EL (cell line): ENCODE measurements at regions not wholly inside any gene's neighbourhood (a gene's known extent, or its start where the extent isn't known, plus 50 kb on each side); places are given as distances from the start of the nearest gene placed in this dataset.
"Not testable (repeated sequence)": the region's sequence is repeated elsewhere in the genome, so short reads cannot be mapped to it uniquely, and the experiment has no call there.

ENCODE experiments used
- DNase-seq: peaks from one replicate; pipeline ENCODE4 v3.0.0-alpha.2; 2016

DNA sequence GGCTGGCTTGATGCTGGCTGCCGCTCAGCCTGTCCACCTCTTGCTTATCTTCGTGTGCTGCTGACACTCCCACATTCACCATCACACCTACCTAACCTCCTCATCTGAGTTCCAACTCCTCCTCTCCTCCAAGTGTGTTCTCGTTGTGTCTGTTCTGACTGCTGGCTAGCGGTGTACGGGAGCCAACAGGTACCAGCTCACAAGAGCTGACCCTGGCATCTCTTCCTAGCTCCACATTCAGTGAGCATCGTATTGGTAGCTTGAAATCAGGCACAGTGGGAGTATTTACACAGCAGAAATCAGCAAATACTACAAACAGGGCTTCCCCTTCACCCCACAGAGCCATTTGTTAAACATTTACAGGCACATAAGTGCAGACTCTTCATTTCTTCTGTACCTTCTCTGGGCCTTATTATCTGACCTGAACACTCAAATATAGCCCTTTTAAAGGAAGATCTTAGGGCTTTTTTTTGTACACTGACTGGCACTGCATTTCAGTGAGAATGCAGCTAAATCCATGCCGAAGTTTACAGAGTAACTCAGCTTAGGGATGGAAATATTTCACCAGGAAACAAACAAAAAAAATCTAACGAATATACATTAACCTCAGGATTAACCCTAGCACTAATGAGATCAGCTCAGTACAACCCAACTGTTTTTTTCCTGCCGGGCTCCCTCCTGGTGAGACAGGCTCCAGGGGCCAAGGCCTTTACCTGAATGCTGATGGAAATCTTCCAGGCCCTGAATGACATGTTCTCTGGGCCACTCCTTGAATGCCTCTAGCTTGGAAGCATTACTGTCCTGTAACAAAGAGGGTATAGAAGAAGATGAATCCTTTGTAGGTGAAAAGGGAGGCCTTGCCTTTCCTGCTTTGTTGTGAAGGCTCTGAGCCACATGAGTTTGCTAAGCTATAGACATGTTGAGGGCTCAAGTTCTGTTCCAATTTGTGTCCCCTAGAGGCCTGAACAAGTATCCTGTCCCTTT, 150.5 kb upstream of the LPP start:
- no peak for DNase-seq

DNA sequence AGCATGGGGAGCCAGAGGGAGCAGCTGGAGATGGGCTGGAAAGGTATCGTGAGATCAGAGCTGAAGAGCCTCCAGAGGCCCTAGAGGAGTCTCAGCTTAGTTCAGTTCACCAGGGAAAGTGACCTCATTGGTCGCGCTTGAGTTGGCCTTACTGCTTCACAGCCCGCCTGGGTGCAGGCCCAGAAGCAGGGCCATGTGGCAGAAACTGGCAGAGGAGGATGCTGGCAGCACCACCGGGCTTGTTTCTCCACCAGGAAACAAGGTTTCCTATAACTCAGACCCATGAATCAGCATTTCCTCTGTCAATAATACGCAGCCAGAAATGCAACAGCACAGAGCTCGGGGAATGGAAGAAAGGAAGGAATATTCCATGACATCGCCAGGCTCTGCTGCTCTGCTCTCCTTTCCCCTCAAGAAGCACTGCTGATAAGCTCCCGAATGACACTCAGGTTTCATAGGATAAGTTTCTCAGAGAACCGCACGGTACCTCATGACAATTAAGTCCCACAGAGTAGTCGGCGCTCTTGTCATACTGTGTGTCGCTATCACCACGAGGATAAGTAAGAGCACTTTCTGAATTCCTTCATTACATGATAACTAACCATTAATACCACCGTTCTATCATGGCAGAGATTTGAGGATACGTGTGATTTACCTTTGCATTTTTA, 147.1 kb upstream of the LPP start:
- DNase-seq: no peak

DNA sequence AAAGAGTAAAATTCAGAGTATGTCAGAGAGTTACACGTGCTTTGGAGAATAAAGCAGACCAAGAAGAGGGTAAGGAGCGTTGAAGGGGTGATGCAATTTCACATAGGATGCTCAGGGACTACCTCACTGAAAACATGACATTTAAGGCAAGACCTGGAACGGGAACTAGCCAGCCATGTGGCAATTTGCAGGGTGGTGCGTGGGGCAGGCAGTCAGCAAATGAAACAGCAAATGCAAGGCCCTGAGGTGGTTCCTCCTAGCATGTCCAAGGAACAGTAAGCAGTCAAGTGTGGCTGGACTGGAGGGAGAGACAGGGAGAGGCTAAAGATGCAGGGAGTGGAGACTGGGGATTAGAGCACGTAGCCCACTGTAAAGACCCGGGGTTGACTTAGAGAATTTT, 146.1 kb upstream of the LPP start:
- no peak for DNase-seq

DNA sequence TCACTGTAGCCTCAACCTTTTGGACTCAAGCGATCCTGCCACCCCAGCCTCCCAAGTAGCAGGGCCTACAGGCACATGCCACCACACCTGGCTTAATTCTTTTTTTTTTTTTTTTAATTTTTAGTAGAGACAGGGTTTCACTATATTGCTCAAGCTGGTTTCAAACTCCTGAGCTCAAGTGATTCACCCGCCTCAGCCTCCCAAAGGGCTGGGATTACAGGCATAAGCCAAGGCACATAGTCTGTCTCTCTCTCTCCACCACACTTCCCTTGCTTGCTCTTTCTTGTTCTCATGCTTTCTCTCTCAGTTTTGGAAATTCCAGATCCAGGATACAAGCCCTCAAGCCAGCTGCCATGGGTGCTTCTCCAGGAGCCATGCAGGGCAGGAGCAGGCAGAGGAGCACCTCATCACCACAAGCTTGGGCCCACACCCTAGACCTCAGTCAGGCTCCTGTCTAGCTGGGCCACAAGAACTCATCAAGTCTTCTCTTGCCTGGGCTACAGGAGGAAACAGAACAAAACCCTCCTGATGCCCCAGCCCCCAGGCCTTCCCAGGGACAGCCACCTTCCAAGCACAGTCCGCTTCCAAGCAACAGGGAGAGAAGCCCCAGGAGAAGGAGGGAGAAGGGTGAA, 145.3 kb upstream of the LPP start:
- no peak for DNase-seq

DNA sequence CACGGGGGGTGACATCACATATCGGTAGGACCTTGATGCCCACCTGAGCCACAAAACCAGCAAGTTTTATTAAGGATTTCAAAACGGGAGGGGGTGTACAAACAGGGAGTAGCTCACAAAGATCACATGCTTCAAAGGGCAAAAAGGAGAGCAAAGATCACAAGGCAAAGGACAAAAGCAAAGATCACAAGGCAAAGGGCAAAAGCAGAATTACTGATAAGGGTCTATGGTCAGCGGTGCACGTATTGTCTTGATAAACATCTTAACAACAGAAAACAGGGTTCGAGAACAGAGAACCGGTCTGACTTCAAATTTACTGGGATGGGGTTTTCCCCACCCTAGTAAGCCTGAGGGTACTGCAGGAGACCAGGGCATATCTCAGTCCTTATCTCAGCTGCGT, 143.5 kb upstream of the LPP start:
- no peak for DNase-seq

DNA sequence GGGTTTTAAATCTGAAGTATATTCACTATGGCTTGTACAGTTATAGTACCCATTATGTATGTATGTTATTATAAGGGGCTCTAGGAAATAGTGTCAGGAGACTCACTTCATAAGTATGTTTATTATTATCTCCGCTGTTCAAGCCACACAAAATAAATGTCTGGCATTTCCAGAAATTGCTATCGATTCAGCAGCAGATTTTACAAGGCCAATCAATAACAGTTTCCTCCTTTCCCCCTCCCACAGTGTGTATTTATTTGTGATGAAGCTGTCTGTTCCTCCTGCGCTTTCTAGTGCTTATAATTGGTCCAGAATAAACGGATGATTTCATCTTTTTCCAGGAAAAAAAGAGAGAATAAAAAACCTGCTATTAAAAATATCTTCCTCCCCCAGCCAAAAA, 134.2 kb upstream of the LPP start:
- DNase-seq: no peak

DNA sequence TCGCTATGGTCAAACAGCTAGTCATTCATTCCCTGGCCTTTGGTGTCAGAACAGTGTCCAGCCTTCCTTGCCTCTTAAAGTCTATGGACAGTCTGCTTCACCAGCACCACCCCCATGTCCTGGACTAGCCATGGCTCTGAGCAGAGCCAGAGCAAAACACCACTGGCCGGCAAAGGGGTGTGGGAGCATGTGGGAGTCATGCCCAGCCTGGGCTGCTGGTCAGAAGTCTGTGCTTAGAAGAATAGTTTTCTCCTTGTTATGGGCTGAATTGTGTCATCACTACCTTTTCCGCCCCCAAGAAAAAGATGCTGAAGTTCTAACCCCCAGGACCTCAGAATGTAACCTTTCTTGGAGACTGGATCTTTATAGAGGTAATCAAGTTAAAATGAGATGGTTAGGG, 132.9 kb upstream of the LPP start:
- peak; percentile 16 for DNase-seq

DNA sequence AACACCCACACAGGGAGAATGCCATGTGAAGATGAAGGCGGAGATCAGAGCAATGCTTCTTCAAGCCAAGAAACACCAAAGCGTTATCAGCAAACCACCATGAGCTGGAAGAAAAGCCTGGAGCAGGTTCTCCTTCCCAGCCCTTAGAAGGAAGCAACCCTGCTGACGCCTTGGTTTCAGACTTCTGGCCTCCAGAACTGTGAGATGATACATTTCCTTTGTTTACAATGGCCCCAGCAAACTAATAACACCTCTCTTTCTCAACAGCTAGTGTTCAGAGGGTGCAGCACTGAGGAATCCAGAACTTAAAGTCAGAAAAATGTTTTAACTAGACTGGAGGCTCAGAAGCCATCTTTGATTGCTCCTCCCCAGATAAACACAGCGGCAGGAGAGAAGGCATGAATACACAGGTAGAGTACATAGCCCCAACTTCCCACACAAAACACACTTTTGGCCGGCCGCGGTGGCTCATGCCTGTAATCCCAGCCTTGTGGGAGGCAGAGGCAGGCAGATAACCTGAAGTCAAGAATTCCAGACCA, 132.4 kb upstream of the LPP start:
- peak; percentile 54 for DNase-seq

DNA sequence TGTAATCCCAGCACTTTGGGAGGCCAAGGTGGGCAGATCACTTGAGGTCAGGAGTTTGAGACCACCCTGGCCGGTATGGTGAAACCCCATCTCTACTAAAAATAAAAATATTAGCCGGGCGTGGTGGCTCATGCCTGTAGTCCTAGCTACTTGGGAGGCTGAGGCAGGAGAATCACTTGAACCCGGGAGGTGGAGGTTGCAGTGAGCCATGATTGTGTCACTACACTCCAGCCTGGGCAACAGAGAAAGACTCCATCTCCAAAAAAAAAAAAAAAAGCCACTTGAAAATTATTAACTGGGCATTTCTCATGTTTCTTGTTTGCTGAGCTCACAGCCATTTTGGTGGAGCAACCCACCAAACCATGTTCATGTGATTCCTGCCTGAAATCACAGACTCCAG, 131.1 kb upstream of the LPP start:
- not testable (repeated sequence) for DNase-seq

DNA sequence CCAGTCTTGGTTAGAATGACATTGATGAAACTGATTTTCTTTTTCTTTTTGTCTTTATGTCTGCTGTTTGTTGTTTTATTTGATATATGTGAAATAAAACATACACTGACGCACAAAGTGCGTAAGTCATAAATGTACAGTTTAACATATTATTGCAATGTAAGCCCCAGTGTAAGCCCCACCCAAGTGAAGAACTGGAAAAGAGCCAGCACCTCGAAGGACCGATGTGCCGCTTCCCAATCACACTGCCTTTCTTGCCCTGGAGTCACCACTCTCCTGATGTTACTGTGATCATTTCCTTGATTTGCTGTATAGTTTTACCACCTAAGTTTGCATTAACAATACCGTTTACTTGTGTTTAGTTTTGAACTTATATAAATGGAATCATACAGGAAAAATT, 128.4 kb upstream of the LPP start:
- DNase-seq: no peak

DNA sequence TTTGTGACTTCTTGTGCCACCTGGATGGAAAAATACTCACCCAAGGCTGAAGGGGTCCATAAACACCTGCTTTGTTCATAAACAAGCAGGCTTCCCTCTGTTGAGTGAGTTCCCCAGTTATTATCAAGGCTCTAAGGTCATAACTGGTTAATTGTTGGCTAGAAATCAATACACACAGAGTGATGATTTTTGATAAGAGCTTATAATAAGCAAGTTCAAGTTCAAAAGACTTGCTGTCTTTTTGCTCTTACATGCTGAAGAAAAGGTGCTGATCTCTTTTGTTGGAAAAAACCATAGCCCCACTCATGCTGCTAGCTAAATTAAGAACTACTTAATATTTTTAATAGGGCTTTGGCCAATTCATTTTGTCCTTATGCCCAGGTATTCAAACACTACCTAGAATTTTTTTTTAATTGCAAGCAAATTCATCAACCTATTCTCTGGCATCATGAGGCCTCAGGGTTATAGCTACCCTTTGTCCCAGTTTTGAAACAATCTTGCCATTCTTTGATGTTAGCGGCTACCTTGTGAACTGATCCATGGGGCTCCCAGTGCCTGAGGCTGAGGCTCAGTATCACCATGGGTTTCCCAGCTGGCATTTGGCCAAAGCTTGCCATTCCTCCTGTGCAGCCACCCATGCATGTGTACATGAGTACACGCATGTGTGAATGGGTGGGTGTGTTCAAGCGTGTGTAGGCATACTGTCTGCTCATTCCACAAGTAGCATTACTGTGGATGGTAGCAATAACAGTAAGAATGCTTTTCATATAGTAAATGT, 127.6 kb upstream of the LPP start:
- no peak for DNase-seq

DNA sequence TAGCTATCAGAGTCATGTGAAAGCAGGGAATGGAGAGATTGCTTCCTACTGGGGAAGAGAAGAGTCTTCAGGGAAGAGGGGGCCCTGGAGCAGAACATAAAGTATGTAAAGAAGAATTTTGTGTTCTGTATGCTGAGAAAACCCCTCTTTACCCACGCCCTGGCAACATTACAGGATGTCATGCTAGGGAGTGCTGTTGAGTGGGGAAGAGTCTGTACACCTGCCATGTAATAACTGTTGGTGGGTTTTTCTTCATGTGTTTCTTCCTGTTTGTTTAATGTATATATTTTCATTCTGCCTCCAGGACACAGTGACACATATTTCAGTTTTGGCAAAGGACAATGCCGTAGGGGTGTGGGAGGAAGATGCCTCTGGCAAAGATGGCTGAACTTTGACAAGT, 122.8 kb upstream of the LPP start:
- no peak for DNase-seq

DNA sequence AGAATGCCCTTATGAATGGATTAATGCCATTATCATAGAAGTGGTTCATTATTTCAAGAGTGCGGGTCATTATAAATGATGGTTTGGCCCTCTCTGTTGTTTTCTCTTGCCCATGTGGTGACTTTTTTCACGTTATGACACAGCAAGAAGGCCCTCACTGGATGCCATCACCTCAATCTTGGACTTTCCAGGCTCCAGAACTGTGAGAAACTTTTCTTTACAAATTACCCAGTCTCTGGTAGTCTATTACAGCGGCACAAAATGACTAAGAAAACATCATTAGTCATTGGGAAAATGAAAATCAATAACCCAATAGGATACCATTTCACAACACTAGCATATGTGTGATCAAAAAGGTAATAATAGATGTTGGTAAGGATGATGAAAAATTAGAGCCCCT, 119.0 kb upstream of the LPP start:
- DNase-seq: no peak

DNA sequence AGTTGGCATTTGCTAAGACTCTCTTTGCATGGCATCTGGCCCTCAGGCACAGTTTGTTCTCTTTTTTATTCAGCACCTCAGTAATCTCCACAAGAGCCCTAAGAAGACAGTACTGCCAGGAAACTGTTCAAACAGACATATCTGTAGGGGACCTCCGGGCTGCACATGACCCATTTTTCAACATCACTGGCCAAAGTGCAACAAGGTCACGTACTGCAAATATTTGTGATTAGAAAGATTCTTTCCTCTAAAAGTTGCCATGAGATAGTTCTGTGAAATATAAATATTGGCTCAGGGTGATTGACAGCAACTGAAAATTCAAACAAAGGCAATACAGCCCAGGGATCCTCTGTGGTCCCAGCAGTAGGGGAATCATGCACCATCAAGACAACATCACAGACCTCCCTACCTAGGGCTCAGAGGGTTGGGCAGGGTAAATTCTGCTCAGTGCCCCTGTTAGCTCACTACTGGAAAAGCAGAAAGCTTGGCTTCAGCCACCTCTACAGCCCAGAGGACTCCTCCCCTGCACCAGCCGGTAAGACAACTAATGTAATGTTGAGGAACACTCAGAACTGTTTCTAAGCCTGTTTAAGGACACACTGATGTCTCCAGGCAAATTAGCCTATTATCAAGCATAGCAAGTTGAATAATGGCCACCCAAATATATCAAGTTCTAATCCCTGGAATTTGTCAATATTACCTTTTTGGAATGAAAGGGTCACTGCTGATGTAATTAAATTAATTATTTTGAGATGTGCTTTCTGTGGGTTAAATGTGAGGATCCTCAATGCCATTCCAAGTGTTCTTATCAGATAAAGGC, 117.4 kb upstream of the LPP start:
- no peak for DNase-seq

DNA sequence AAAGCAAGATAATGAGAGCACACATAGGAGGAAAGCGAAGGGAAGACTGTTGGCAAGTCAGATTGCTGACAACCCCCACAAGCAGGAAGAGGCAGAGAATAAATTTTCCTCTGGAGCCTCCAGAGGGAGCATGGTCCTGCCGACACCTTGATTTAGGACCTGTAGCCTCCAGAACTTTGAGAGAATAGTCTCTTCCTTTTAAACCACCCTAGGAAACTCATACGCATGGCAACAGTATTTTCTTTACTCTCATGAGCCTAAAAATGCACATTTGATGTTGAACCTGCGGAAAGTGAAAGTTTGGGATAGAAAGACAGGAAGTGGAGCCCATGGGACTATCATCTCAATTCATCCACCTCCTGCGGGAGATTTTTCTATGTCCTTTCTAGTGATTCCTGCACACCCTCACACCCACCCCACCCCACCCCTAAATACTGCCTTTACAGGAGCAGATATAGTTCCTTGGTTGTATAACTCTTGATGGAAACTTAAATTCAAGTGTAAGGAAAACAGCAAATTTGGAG, 116.7 kb upstream of the LPP start:
- peak; percentile 50 for DNase-seq

DNA sequence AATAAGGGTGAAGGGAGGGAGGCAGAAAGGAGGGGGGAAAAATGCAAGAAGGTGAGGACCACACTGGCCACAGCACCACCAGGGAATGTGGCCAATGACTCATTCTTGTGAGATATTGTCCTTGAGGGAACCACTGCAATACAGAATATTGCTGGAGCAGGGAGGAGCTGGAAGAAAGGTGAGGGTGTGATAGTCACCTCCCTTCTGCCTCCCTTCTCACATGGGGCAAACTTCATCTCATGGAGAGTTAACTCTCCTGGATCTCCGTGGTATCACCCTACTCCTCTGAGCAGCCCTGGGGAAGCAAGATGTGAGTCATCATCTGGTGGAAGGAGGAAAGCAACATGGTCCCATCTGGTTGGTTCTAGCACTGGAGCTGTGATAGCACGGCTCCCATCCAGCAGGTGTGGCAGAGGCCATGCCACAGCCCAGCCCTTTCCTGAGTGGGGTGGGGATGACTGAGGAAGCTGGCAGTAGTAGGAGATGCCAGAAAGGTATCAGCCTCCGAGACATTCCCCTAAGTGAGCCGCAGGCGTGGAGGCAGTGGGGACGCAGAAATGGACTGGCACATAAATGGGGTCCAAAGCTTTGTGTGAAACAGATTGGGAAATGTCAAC, 115.9 kb upstream of the LPP start:
- DNase-seq: peak; percentile 49

DNA sequence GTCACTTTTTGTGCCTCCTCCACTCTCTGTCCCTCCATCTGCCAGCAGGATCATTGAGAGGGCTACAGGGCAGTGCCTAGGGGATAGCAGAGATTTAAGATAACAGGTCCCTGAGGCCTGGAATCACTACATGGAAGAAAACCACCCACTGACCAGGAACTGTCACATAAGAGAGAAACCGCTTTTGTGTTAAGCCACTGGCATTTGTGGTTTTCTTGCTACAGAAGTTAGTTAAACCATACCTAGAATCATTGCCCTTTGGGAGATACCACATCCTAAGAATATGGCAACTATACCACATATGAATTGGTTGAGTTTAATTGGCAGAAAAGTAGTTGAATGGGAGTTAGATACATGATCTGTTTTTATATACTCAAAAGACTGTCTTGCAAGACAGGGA, 112.8 kb upstream of the LPP start:
- DNase-seq: no peak

DNA sequence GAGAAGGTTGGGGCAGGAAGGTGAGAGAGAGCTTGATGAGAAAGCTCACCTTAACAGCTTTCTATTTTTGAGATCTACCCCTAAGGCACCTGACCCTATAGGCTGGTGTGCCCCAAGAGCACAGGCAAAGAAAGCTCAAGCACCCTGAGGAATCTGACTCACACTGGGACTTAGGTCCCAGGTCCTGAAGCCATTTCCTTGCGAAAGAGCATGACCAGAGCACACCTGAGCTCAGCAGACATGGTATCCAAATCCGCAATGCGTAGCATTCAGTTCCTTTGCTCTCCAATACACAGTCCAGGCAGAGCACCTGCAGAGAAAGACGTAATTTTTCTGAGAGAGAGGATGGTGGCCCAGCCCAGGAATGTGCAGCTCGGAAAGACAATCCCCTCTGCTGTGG, 112.1 kb upstream of the LPP start:
- DNase-seq: no peak

DNA sequence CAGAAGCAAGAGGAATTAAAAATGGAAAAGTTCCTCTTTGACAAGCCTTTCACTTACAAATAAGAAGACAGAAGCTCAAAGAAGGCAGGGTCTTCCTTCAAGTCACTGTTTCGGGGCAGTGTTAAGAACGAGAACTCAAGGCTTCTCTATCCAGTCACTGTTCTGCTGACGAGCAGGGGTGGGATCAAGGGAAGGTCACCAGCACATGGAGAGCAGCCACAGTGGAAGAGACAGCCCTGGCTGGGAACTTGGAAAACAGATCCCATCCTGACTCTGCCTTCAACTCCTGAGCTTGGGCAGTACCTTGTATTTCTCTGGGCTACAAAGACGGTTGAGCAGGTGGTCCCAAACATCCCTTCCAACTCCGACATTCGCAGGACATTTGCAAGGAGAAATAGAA, 111.5 kb upstream of the LPP start:
- no peak for DNase-seq

DNA sequence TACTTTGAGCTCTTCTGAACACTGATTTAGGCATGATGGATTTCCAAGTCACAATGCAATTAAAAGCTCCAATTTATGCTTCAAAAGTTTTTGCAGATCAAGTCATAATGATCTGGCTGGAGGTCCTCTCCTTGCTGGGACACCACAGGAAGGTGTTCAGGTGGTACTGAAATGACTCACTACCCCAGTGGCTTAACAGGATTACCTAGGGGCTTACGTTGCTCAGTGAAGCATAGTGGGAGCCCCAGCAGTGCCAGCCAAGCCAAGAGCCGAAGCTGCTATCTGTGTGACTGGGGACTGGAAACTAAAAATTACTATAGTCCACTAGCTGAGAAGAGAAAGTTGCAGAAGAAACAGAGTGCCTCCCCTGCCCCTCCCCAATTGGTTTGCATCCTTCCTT, 110.1 kb upstream of the LPP start:
- DNase-seq: no peak

DNA sequence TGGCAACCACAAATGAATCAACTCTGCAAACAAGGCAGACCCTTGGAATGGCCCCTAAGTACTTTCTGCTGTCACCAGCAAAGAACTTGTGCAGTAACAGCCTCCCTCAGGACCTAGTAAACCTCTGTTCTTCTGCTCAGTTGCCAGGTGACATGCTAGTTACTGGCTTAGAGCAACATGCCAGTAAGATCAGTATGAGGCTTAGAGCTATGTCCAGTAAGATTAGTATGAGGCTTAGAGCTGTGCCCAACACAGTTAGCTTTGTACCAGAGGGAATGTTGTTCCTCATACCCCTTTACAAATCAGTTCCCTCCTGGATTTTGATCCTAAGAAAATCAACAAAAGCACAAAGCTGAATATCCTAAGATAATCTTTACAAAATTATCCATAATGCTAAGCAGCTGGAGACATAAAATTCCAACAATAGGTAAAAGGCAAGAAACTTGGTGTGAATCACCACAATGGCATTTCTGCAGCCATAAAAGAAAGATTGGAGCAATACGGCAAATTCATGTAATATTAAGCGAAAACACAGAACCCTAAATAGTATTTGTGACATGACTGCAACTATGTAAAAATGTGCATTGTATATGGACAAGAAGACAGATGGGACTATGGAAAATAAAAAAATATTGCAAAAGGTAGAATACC, 107.3 kb upstream of the LPP start:
- DNase-seq: peak; percentile 35
